ENCODE measurements at regions not wholly inside any gene's neighbourhood (a gene's known extent, or its start where the extent isn't known, plus 50 kb on each side); places are given as distances from the start of the nearest gene placed in this dataset.
"Not testable (repeated sequence)": the region's sequence is repeated elsewhere in the genome, so short reads cannot be mapped to it uniquely, and the experiment has no call there.

GRCh38 chr10:31239961-31240360, 79.1 kb upstream of the ZEB1 start:
- Histone ChIP-seq H2AK5ac (ENCODE audit: low read length) (no peak overlapping the region), H4K5ac (ENCODE audit: low read length) (no peak overlapping the region), H3K36me3 (ENCODE audit: control insufficient read depth, insufficient read depth, low read length) (no peaks in the 10 kb centered on the region), H3K79me2 (ENCODE audit: control insufficient read depth, insufficient read depth, low read length) (no peaks in the 10 kb centered on the region), H3K4ac (ENCODE audit: low read depth, low read length) (no peak overlapping the region), H3K4me2 (ENCODE audit: low read length) (no peak overlapping the region), H3K4me1 (ENCODE audit: control insufficient read depth, low read depth, low read length) (no peaks in the 10 kb centered on the region), H2BK120ac (ENCODE audit: low read depth, low read length) (no peak overlapping the region), H3K18ac (ENCODE audit: low read length) (no peak overlapping the region), H3K23ac (ENCODE audit: low read length) (no peak overlapping the region), H3K9ac (ENCODE audit: low read length) (no peak overlapping the region), H3K27me3 (ENCODE audit: insufficient read depth, low read length, poor library complexity) (no peaks in the 10 kb centered on the region), H3K79me1 (ENCODE audit: low read length) (no peaks in the 10 kb centered on the region), H4K8ac (ENCODE audit: low read depth, low read length) (no peak overlapping the region), H2BK5ac (ENCODE audit: low read length) (no peak overlapping the region), H2BK15ac (replicated peaks; ENCODE audit: low read depth) (no peak overlapping the region), H3K4me3 (ENCODE audit: low read length) (no peak overlapping the region), H3K27ac (ENCODE audit: low read depth, low read length) (no peak overlapping the region), H3K56ac (ENCODE audit: low read length) (no peak overlapping the region)
- WGBS (ENCODE audit: extremely low coverage, insufficient coverage, low lambda C conversion rate) = no CpG with 5 or more reads among the region's 1 CpG
- no peak for DNase-seq

GRCh38 chr10:31242902-31243301, 76.1 kb upstream of the ZEB1 start:
- Histone ChIP-seq H3K79me2 (ENCODE audit: control insufficient read depth, insufficient read depth, low read length) (no peaks in the 10 kb centered on the region), H2BK15ac (replicated peaks; ENCODE audit: low read depth) (no peak overlapping the region)
- WGBS (ENCODE audit: extremely low coverage, insufficient coverage, low lambda C conversion rate) = no CpG with 5 or more reads among the region's 1 CpG

GRCh38 chr10:31251118-31251517, 67.9 kb upstream of the ZEB1 start:
- DNase-seq; H3K9ac ChIP-seq (ENCODE audit: low read length); H3K79me2 ChIP-seq (ENCODE audit: control insufficient read depth, insufficient read depth, low read length); H3K4me3 ChIP-seq (ENCODE audit: low read length); H3K79me1 ChIP-seq (ENCODE audit: low read length); H3K27ac ChIP-seq (ENCODE audit: low read depth, low read length); H2BK5ac ChIP-seq (ENCODE audit: low read length); H3K27me3 ChIP-seq (ENCODE audit: insufficient read depth, low read length, poor library complexity); H3K36me3 ChIP-seq (ENCODE audit: control insufficient read depth, insufficient read depth, low read length); H2BK15ac ChIP-seq (replicated peaks; ENCODE audit: low read depth); H3K4ac ChIP-seq (ENCODE audit: low read depth, low read length); H2AK5ac ChIP-seq (ENCODE audit: low read length); H2BK120ac ChIP-seq (ENCODE audit: low read depth, low read length); H3K4me2 ChIP-seq (ENCODE audit: low read length); H3K23ac ChIP-seq (ENCODE audit: low read length); H3K4me1 ChIP-seq (ENCODE audit: control insufficient read depth, low read depth, low read length); H4K8ac ChIP-seq (ENCODE audit: low read depth, low read length); H4K5ac ChIP-seq (ENCODE audit: low read length); H3K56ac ChIP-seq (ENCODE audit: low read length); H3K18ac ChIP-seq (ENCODE audit: low read length): not testable (repeated sequence)
- no CpG with 5 or more reads among the region's 4 CpGs for WGBS (ENCODE audit: extremely low coverage, insufficient coverage, low lambda C conversion rate)

More at GRCh38 chr10:31242902-31243301, 76.1 kb upstream of the ZEB1 start:
- no peaks in the 10 kb centered on the region for H3K79me1 ChIP-seq (ENCODE audit: low read length)
- no peak overlapping the region for H3K4me2 ChIP-seq (ENCODE audit: low read length)
- no peak overlapping the region for H3K9ac ChIP-seq (ENCODE audit: low read length)
- no peak overlapping the region for H3K4ac ChIP-seq (ENCODE audit: low read depth, low read length)
- no peak overlapping the region for H3K56ac ChIP-seq (ENCODE audit: low read length)
- H2BK5ac ChIP-seq (ENCODE audit: low read length) = no peak overlapping the region
- H3K4me1 ChIP-seq (ENCODE audit: control insufficient read depth, low read depth, low read length) = no peaks in the 10 kb centered on the region
- no peak overlapping the region for H2BK120ac ChIP-seq (ENCODE audit: low read depth, low read length)
- no peak overlapping the region for H2AK5ac ChIP-seq (ENCODE audit: low read length)
- H3K36me3 ChIP-seq (ENCODE audit: control insufficient read depth, insufficient read depth, low read length) = no peaks in the 10 kb centered on the region
- H4K8ac ChIP-seq (ENCODE audit: low read depth, low read length) = no peak overlapping the region
- H3K23ac ChIP-seq (ENCODE audit: low read length) = no peak overlapping the region
- no peak overlapping the region for H3K4me3 ChIP-seq (ENCODE audit: low read length)
- no peak overlapping the region for H3K27ac ChIP-seq (ENCODE audit: low read depth, low read length)
- DNase-seq = peak; percentile 90
- H3K18ac ChIP-seq (ENCODE audit: low read length) = no peak overlapping the region
- H4K5ac ChIP-seq (ENCODE audit: low read length) = no peak overlapping the region
- no peaks in the 10 kb centered on the region for H3K27me3 ChIP-seq (ENCODE audit: insufficient read depth, low read length, poor library complexity)

- H4K8ac ChIP-seq (ENCODE audit: low read depth, low read length) = no peak overlapping the region
- H3K36me3 ChIP-seq (ENCODE audit: control insufficient read depth, insufficient read depth, low read length) = no peaks in the 10 kb centered on the region
- no peak overlapping the region for H2BK5ac ChIP-seq (ENCODE audit: low read length)
- H3K4me3 ChIP-seq (ENCODE audit: low read length) = no peak overlapping the region
- no peak overlapping the region for H3K23ac ChIP-seq (ENCODE audit: low read length)
- no peak overlapping the region for H4K5ac ChIP-seq (ENCODE audit: low read length)
- H3K4me2 ChIP-seq (ENCODE audit: low read length) = no peak overlapping the region
- no peak overlapping the region for H3K18ac ChIP-seq (ENCODE audit: low read length)
- H3K27me3 ChIP-seq (ENCODE audit: insufficient read depth, low read length, poor library complexity) = no peaks in the 10 kb centered on the region
- H3K27ac ChIP-seq (ENCODE audit: low read depth, low read length) = no peak overlapping the region
- H3K79me1 ChIP-seq (ENCODE audit: low read length) = no peaks in the 10 kb centered on the region
- no peak overlapping the region for H2AK5ac ChIP-seq (ENCODE audit: low read length)
- H3K56ac ChIP-seq (ENCODE audit: low read length) = no peak overlapping the region
- no peaks in the 10 kb centered on the region for H3K4me1 ChIP-seq (ENCODE audit: control insufficient read depth, low read depth, low read length)
- no peaks in the 10 kb centered on the region for H3K79me2 ChIP-seq (ENCODE audit: control insufficient read depth, insufficient read depth, low read length)
- H2BK120ac ChIP-seq (ENCODE audit: low read depth, low read length) = no peak overlapping the region
- no peak overlapping the region for H2BK15ac ChIP-seq (replicated peaks; ENCODE audit: low read depth)
- H3K9ac ChIP-seq (ENCODE audit: low read length) = no peak overlapping the region
- WGBS (ENCODE audit: extremely low coverage, insufficient coverage, low lambda C conversion rate) = no CpG with 5 or more reads among the region's 1 CpG
- H3K4ac ChIP-seq (ENCODE audit: low read depth, low read length) = no peak overlapping the region
- no peak for DNase-seq
Observed at GRCh38 chr10:31253237-31253636, 65.8 kb upstream of the ZEB1 start.

- no peak for DNase-seq
- Histone ChIP-seq H3K27ac (ENCODE audit: low read depth, low read length) (no peak overlapping the region), H3K9ac (ENCODE audit: low read length) (no peak overlapping the region), H2BK5ac (ENCODE audit: low read length) (no peak overlapping the region), H3K4me3 (ENCODE audit: low read length) (no peak overlapping the region), H3K27me3 (ENCODE audit: insufficient read depth, low read length, poor library complexity) (no peaks in the 10 kb centered on the region), H2BK120ac (ENCODE audit: low read depth, low read length) (no peak overlapping the region), H3K79me2 (ENCODE audit: control insufficient read depth, insufficient read depth, low read length) (no peaks in the 10 kb centered on the region), H3K23ac (ENCODE audit: low read length) (no peak overlapping the region), H3K79me1 (ENCODE audit: low read length) (no peaks in the 10 kb centered on the region), H4K8ac (ENCODE audit: low read depth, low read length) (no peak overlapping the region), H3K4me2 (ENCODE audit: low read length) (no peak overlapping the region), H2BK15ac (replicated peaks; ENCODE audit: low read depth) (no peak overlapping the region), H3K4ac (ENCODE audit: low read depth, low read length) (no peak overlapping the region), H3K56ac (ENCODE audit: low read length) (no peak overlapping the region), H2AK5ac (ENCODE audit: low read length) (no peak overlapping the region), H3K4me1 (ENCODE audit: control insufficient read depth, low read depth, low read length) (no peaks in the 10 kb centered on the region), H3K18ac (ENCODE audit: low read length) (no peak overlapping the region), H3K36me3 (ENCODE audit: control insufficient read depth, insufficient read depth, low read length) (no peaks in the 10 kb centered on the region), H4K5ac (ENCODE audit: low read length) (no peak overlapping the region)
- WGBS (ENCODE audit: extremely low coverage, insufficient coverage, low lambda C conversion rate) = no CpG with 5 or more reads among the region's 6 CpGs
Observed at GRCh38 chr10:31261511-31262311, 57.3 kb upstream of the ZEB1 start.

- H4K5ac ChIP-seq (ENCODE audit: low read length) = no peak overlapping the region
- H2BK5ac ChIP-seq (ENCODE audit: low read length) = no peak overlapping the region
- H3K27ac ChIP-seq (ENCODE audit: low read depth, low read length) = no peak overlapping the region
- no peaks in the 10 kb centered on the region for H3K4me1 ChIP-seq (ENCODE audit: control insufficient read depth, low read depth, low read length)
- WGBS (ENCODE audit: extremely low coverage, insufficient coverage, low lambda C conversion rate) = no CpG with 5 or more reads among the region's 2 CpGs
- H4K8ac ChIP-seq (ENCODE audit: low read depth, low read length) = no peak overlapping the region
- no peak overlapping the region for H2AK5ac ChIP-seq (ENCODE audit: low read length)
- H3K23ac ChIP-seq (ENCODE audit: low read length) = no peak overlapping the region
- DNase-seq = no peak
- no peaks in the 10 kb centered on the region for H3K36me3 ChIP-seq (ENCODE audit: control insufficient read depth, insufficient read depth, low read length)
- H3K9ac ChIP-seq (ENCODE audit: low read length) = no peak overlapping the region
- H3K4me3 ChIP-seq (ENCODE audit: low read length) = no peak overlapping the region
- no peaks in the 10 kb centered on the region for H3K27me3 ChIP-seq (ENCODE audit: insufficient read depth, low read length, poor library complexity)
- H2BK120ac ChIP-seq (ENCODE audit: low read depth, low read length) = no peak overlapping the region
- H3K79me2 ChIP-seq (ENCODE audit: control insufficient read depth, insufficient read depth, low read length) = no peaks in the 10 kb centered on the region
- H2BK15ac ChIP-seq (replicated peaks; ENCODE audit: low read depth) = no peak overlapping the region
- H3K4ac ChIP-seq (ENCODE audit: low read depth, low read length) = no peak overlapping the region
- no peak overlapping the region for H3K18ac ChIP-seq (ENCODE audit: low read length)
- no peak overlapping the region for H3K4me2 ChIP-seq (ENCODE audit: low read length)
- no peak overlapping the region for H3K56ac ChIP-seq (ENCODE audit: low read length)
- no peaks in the 10 kb centered on the region for H3K79me1 ChIP-seq (ENCODE audit: low read length)
Observed at GRCh38 chr10:31262672-31263071, 56.3 kb upstream of the ZEB1 start.
